Stimulated activated CD4-positive, alpha-beta T cell treated with anti-CD3 and anti-CD28 coated beads, Interleukin-4, amount 100 ng/mL, for 24 hours (primary cell): ENCODE measurements at regions not wholly inside any gene's neighbourhood (a gene's known extent, or its start where the extent isn't known, plus 50 kb on each side); places are given as distances from the start of the nearest gene placed in this dataset.
"Not testable (repeated sequence)": the region's sequence is repeated elsewhere in the genome, so short reads cannot be mapped to it uniquely, and the experiment has no call there.

Experiments used
- DNase-seq: peaks from one replicate; pipeline ENCODE4 v3.0.0-alpha.2; 2020

- no peak for DNase-seq
Observed at GRCh38 chr19:33866696-33867095, 70.0 kb downstream of the KCTD15 start.

GRCh38 chr19:33868076-33868735 is 71.5 kb downstream of the KCTD15 start:
- no peak for DNase-seq

GRCh38 chr19:33868788-33869412 is 72.2 kb downstream of the KCTD15 start:
- DNase-seq: no peak

- not testable (repeated sequence) for DNase-seq
Observed at GRCh38 chr19:33870298-33870932, 73.7 kb downstream of the KCTD15 start.

- DNase-seq: no peak
Observed at GRCh38 chr19:33871605-33872004, 74.9 kb downstream of the KCTD15 start.

GRCh38 chr19:33872445-33873320 is 76.0 kb downstream of the KCTD15 start:
- no peak for DNase-seq

- no peak for DNase-seq
Observed at GRCh38 chr19:33875071-33875470, 78.4 kb downstream of the KCTD15 start.

GRCh38 chr19:33876192-33876591 is 79.5 kb downstream of the KCTD15 start:
- no peak for DNase-seq

- DNase-seq: no peak
Observed at GRCh38 chr19:33878030-33878544, 81.4 kb downstream of the KCTD15 start.

GRCh38 chr19:33878910-33879810 is 82.5 kb downstream of the KCTD15 start:
- no peak for DNase-seq

GRCh38 chr19:33879818-33880575 is 83.3 kb downstream of the KCTD15 start:
- no peak for DNase-seq

GRCh38 chr19:33883859-33884519 is 87.3 kb downstream of the KCTD15 start:
- DNase-seq: no peak

- no peak for DNase-seq
Observed at GRCh38 chr19:33885236-33885635, 88.6 kb downstream of the KCTD15 start.

GRCh38 chr19:33887891-33888290 is 91.2 kb downstream of the KCTD15 start:
- no peak for DNase-seq

GRCh38 chr19:33888665-33889064 is 92.0 kb downstream of the KCTD15 start:
- DNase-seq: no peak

- DNase-seq: no peak
Observed at GRCh38 chr19:33890569-33890968, 93.9 kb downstream of the KCTD15 start.

- no peak for DNase-seq
Observed at GRCh38 chr19:33891773-33892172, 95.1 kb downstream of the KCTD15 start.

- DNase-seq: no peak
Observed at GRCh38 chr19:33894787-33895186, 98.1 kb downstream of the KCTD15 start.

- no peak for DNase-seq
Observed at GRCh38 chr19:33895366-33895765, 98.7 kb downstream of the KCTD15 start.

GRCh38 chr19:33898062-33898677 is 101.5 kb downstream of the KCTD15 start:
- DNase-seq: no peak
